ENCODE measurements at regions not wholly inside any gene's neighbourhood (a gene's known extent, or its start where the extent isn't known, plus 50 kb on each side); places are given as distances from the start of the nearest gene placed in this dataset.

DNA sequence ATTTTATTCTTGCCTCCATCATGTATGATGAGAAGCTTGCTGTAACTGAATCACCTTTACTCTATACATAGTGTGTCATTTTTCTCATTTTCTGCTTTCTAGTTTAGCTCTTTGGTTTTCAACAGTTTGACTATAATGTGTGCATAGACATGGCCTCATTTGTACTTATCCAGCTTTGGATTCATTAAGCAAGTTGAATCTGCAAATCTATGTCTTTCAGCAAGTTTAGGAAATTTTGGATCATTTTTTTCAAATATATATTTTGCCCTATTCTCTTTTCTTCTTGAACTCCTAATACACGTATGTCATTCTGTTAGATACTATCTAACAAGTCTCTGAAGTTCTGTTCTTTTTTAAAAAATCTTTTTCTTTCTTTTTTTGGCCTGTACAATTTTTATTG is 57.8 kb downstream of the PRLHR start:
- TF ChIP-seq ZC3H11A (IDR thresholded peaks at IDR 0.05) (no peak), MAX (IDR thresholded peaks at IDR 0.05) (no peak), MAFK (IDR thresholded peaks at IDR 0.05; ENCODE audit: partially characterized antibody) (no peak)
- TF ChIP-seq, protein P1, sequence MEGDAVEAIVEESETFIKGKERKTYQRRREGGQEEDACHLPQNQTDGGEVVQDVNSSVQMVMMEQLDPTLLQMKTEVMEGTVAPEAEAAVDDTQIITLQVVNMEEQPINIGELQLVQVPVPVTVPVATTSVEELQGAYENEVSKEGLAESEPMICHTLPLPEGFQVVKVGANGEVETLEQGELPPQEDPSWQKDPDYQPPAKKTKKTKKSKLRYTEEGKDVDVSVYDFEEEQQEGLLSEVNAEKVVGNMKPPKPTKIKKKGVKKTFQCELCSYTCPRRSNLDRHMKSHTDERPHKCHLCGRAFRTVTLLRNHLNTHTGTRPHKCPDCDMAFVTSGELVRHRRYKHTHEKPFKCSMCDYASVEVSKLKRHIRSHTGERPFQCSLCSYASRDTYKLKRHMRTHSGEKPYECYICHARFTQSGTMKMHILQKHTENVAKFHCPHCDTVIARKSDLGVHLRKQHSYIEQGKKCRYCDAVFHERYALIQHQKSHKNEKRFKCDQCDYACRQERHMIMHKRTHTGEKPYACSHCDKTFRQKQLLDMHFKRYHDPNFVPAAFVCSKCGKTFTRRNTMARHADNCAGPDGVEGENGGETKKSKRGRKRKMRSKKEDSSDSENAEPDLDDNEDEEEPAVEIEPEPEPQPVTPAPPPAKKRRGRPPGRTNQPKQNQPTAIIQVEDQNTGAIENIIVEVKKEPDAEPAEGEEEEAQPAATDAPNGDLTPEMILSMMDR (IDR thresholded peaks at IDR 0.05) = no peak

Measured in A549 (cell line).